Nephron progenitor cell (in vitro differentiated cells): ENCODE measurements at regions not wholly inside any gene's neighbourhood (a gene's known extent, or its start where the extent isn't known, plus 50 kb on each side); places are given as distances from the start of the nearest gene placed in this dataset.

Source experiments
- DNase-seq: peaks from one replicate; pipeline ENCODE4 v3.0.0; 2021
- H3K27ac Mint-ChIP-seq: 2 replicates; pipeline ENCODE4 v1.8.0; 2021; ENCODE audit warnings: mild to moderate bottlenecking, moderate library complexity, mixed read lengths
- H3K27me3 Mint-ChIP-seq: 2 replicates; pipeline ENCODE4 v1.8.0; 2021; ENCODE audit warnings: mild to moderate bottlenecking, low read depth, mixed read lengths; ENCODE audit not compliant: poor library complexity
- H3K36me3 Mint-ChIP-seq: 2 replicates; pipeline ENCODE4 v1.8.0; 2021; ENCODE audit warnings: low read depth, mixed read lengths
- H3K4me1 Mint-ChIP-seq: 2 replicates; pipeline ENCODE4 v1.8.0; 2021; ENCODE audit warnings: mixed read lengths
- H3K4me3 Mint-ChIP-seq: 2 replicates; pipeline ENCODE4 v1.8.0; 2021; ENCODE audit warnings: mild to moderate bottlenecking, moderate library complexity, mixed read lengths
- H3K9me3 Mint-ChIP-seq: 2 replicates; pipeline ENCODE4 v1.8.0; 2021; ENCODE audit warnings: mild to moderate bottlenecking, moderate library complexity, mixed read lengths
- TF ChIP-seq, protein P1 (sequence below): fragments of 200-600 bp; sonication (generic); IDR thresholded peaks from 2 replicates; pipeline ENCODE4 v1.5.0; 2021; ENCODE audit warnings: antibody characterized with exemption

DNA sequence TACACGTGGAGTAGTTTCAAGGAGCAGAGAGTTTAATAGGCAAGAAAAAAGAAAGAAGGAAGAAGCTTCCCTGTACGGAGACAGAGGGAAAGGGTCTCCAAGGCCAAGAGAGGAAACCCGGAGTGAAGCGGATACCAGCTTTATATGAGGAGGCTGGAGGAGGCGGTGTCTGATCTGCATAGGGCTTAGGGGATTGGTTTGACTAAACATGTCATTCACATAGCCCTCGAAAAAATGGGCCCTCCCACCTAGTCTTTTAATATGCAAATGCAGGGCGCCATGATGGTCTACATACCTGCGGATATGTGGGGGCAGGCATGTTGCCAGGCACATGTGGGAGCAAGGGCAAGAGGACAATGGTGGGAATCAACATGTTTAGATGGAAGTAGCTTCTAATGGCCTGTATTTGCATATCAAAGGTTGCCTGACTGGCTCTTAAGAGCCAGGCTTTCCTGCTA is 103.1 kb upstream of the UGT8 start:
- TF ChIP-seq, protein P1, sequence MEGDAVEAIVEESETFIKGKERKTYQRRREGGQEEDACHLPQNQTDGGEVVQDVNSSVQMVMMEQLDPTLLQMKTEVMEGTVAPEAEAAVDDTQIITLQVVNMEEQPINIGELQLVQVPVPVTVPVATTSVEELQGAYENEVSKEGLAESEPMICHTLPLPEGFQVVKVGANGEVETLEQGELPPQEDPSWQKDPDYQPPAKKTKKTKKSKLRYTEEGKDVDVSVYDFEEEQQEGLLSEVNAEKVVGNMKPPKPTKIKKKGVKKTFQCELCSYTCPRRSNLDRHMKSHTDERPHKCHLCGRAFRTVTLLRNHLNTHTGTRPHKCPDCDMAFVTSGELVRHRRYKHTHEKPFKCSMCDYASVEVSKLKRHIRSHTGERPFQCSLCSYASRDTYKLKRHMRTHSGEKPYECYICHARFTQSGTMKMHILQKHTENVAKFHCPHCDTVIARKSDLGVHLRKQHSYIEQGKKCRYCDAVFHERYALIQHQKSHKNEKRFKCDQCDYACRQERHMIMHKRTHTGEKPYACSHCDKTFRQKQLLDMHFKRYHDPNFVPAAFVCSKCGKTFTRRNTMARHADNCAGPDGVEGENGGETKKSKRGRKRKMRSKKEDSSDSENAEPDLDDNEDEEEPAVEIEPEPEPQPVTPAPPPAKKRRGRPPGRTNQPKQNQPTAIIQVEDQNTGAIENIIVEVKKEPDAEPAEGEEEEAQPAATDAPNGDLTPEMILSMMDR: no peak
- peaks cover 5% of the 10 kb centered on the region for H3K36me3 Mint-ChIP-seq
- peaks cover 6% of the 10 kb centered on the region for H3K4me1 Mint-ChIP-seq
- no peaks in the 10 kb centered on the region for H3K27me3 Mint-ChIP-seq
- no peak overlapping the region for H3K4me3 Mint-ChIP-seq
- H3K9me3 Mint-ChIP-seq: no peaks in the 10 kb centered on the region
- peak overlapping the region; percentile 65 for H3K27ac Mint-ChIP-seq
- DNase-seq: no peak

DNA sequence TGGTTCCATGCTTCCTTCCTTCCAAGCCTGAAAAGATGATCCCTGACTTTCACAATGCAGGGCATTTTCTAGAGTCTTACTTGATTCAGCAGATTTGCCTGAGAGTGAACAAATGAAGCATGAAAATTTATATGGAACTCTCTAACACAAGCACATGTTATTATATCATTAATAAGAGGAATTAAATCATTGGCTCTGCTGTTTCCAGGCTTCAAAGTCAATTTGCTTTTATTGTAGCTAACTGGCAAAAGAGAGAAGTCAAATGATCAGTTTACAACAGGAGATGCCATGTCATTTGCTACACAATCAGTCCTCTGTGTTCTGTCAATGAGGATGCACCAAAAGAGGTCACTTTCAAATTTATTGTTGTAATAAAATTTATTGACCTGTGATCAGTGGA is 101.5 kb upstream of the UGT8 start:
- H3K27ac Mint-ChIP-seq: no peak overlapping the region
- H3K4me1 Mint-ChIP-seq: peaks cover 12% of the 10 kb centered on the region
- H3K27me3 Mint-ChIP-seq: no peaks in the 10 kb centered on the region
- no peaks in the 10 kb centered on the region for H3K9me3 Mint-ChIP-seq
- H3K4me3 Mint-ChIP-seq: no peak overlapping the region
- DNase-seq: no peak
- H3K36me3 Mint-ChIP-seq: peaks cover 5% of the 10 kb centered on the region
- TF ChIP-seq, protein P1: no peak

DNA sequence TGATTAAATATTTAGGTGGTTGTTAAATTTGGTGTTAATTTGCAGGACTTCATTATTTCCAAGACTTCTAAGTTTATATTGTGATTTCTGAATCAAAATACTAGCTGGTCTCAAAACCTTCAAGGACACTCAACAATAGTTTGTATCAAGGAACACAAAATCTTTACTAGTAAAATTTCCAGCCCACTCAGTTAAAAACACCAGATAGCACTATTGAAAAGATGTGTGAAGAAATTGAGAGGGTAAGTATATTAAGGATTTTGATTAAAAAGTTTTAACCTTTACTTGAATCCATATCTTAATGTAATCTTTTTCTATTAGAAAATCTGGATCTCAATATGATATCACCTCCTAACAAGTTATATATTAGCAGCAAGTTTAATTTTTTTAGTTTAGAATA is 89.3 kb upstream of the UGT8 start:
- H3K36me3 Mint-ChIP-seq: no peaks in the 10 kb centered on the region
- H3K4me3 Mint-ChIP-seq: no peak overlapping the region
- no peaks in the 10 kb centered on the region for H3K27me3 Mint-ChIP-seq
- TF ChIP-seq, protein P1: no peak
- H3K4me1 Mint-ChIP-seq: no peaks in the 10 kb centered on the region
- no peaks in the 10 kb centered on the region for H3K9me3 Mint-ChIP-seq
- DNase-seq: no peak
- H3K27ac Mint-ChIP-seq: no peak overlapping the region

DNA sequence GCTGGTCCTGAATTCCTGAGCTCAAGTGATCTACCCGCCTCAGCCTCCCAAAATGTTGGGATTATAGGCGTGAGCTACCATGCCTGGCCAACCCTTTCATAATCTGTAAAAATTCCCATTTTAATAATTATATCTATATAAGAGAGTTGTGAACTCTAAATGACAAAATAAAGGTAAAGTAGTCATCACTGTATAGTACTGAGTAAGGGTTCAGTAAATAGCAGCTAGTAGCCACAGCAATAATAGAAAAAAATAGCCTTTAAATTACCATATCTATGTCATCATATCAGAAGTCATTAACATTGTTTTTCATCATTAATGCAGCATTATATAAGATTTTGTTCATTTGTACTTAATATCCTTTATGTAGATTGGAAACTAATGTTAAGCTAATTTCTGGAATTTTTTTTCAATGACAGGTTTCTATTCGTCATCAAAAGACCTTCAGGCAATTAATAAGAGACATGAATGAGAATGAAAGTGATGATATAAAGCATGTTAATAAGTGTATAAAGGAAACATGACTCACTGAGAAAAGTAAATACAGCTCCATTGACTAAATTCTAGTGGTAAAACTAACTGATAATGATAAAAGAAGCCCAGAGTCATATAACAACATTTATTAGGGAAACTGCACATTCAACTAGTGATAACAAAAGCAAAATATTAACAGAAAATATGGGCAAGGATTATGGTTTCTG is 85.9 kb upstream of the UGT8 start:
- Mint-ChIP-seq H3K27ac (no peak overlapping the region), H3K4me1 (no peaks in the 10 kb centered on the region), H3K27me3 (no peaks in the 10 kb centered on the region), H3K4me3 (no peak overlapping the region), H3K9me3 (peaks cover 13% of the 10 kb centered on the region), H3K36me3 (peaks cover 4% of the 10 kb centered on the region)
- TF ChIP-seq, protein P1: no peak
- no peak for DNase-seq

DNA sequence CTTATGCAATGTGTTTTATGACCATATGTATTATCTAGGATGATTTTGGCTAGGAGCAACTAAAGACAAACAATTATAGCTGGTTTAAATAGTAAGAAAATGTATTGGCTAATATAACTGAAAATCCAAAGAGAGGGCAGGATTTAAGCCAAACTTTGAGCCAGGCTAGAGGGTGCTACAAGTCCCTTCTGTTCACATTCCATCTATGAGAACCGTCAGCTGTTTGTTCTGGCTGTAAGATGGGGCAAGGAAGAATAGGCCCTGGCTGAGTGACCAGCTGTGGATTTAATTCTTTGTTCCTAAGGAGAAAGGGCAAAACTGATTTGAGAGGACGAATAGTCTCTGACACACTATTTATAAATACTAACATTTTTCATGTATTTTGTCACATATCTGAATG is 79.2 kb upstream of the UGT8 start:
- no peak for DNase-seq
- Mint-ChIP-seq H3K27me3 (no peaks in the 10 kb centered on the region), H3K4me1 (no peaks in the 10 kb centered on the region), H3K9me3 (peaks cover 54% of the 10 kb centered on the region), H3K4me3 (no peak overlapping the region), H3K27ac (no peak overlapping the region), H3K36me3 (peaks cover 4% of the 10 kb centered on the region)
- TF ChIP-seq, protein P1: no peak

DNA sequence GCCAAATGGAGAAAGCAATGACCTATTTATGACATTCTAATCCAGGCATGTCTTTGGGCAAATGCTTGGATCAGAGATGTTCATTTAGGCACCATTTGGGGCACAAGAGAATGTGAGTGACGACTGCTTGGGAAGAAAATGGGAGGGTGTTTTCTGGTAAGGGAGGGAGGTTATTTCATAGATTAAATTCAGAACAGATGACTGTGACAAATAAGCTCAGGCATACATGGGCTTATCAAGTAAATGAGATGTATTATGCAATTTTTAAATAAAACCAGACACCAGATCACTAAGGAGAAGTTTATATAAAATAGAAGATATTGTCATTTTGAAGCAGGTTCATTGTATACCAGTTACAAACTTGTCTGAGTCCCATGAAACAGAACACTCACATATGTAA is 71.4 kb upstream of the UGT8 start:
- no peak overlapping the region for H3K4me3 Mint-ChIP-seq

More for the DNA sequence above, 71.4 kb upstream of the UGT8 start:
- Mint-ChIP-seq H3K27ac (no peak overlapping the region), H3K9me3 (peaks cover 18% of the 10 kb centered on the region), H3K27me3 (no peaks in the 10 kb centered on the region), H3K4me1 (no peaks in the 10 kb centered on the region), H3K36me3 (no peaks in the 10 kb centered on the region)
- TF ChIP-seq, protein P1: no peak
- DNase-seq: no peak
